Vagina (tissue), 2 donors: ENCODE measurements at regions not wholly inside any gene's neighbourhood (a gene's known extent, or its start where the extent isn't known, plus 50 kb on each side); places are given as distances from the start of the nearest gene placed in this dataset.

Experiments
- DNase-seq, 2 donors: peaks; one replicate each; pipeline ENCODE4 v3.0.0-alpha.2; 2017; ENCODE audit errors: extremely low spot score in 2 of 2
- H3K27ac ChIP-seq: fragments of 200-600 bp; sonication (generic); one replicate; pipeline ENCODE4 v1.5.1; 2019
- H3K27me3 ChIP-seq: fragments of 200-600 bp; sonication (generic); one replicate; pipeline ENCODE4 v1.5.1; 2019
- H3K36me3 ChIP-seq, 2 donors: fragments of 200-600 bp; sonication (generic); one replicate each; pipeline ENCODE4 v1.5.1; 2017 to 2019
- H3K4me1 ChIP-seq: fragments of 200-600 bp; sonication (generic); one replicate; pipeline ENCODE4 v1.5.1; 2019
- H3K4me3 ChIP-seq, 2 donors: fragments of 200-600 bp; sonication (generic); 1 replicate in 1 of 2; 2 replicates in 1 of 2; pipeline ENCODE4 v1.5.1; 2016 to 2019
- H3K9me3 ChIP-seq: fragments of 200-600 bp; sonication (generic); one replicate; pipeline ENCODE4 v1.5.1; 2019
- POLR2A ChIP-seq, 2 donors: fragments of 450-650 bp; IDR thresholded peaks; one replicate each; pipeline ENCODE4 v1.6.1; 2017; ENCODE audit warnings: antibody characterized with exemption in 2 of 2, mild to moderate bottlenecking in 2 of 2, moderate library complexity in 2 of 2
- POLR2AphosphoS5 ChIP-seq, 2 donors: sonication (generic); formaldehyde crosslinking; IDR thresholded peaks; one replicate each; pipeline ENCODE4 v1.9.0; 2017; ENCODE audit warnings: antibody characterized with exemption in 2 of 2, mild to moderate bottlenecking in 2 of 2, low read depth in 1 of 2; ENCODE audit not compliant: insufficient read depth in 1 of 2
- intact Hi-C: fragments of 100-400 bp; cut with DNase I; formaldehyde crosslinking; loops from one replicate; pipeline ENCODE4 v1.15.1; 2023
- TF ChIP-seq, protein P1 (sequence below), 3 experiments: fragments of 450-650 bp in 2 of 3; fragments of 200-600 bp in 1 of 3; sonication (generic) in 1 of 3; IDR thresholded peaks; one replicate each; pipeline ENCODE4 v1.5.1; 2017 to 2019; ENCODE audit warnings: antibody characterized with exemption in 3 of 3, mild to moderate bottlenecking in 2 of 3, moderate library complexity in 2 of 3

GRCh38 chr5:167616043-167616890, 675.2 kb upstream of the WWC1 start:
- no peaks in the 10 kb centered on the region for H3K36me3 ChIP-seq
- DNase-seq: no peak

DNA sequence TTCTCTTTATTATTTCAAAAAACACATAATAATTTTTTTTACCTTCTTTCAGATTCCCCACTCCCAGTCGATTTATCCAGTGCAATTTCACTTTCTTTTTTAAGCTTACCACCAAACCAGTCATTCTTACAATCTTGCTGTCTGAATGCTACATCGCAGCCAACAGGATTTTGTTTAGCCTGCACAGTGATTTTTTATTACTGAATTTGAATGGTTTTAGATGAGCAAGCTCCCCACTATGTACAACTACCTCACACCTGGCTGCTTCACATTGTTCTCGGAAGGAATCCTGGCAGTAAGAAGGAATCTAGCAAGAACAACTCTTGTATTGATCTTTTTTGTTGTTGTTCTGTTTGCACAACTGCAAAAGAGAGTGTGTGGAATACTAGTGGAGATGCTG, 668.1 kb upstream of the WWC1 start:
- TF ChIP-seq, protein P1, sequence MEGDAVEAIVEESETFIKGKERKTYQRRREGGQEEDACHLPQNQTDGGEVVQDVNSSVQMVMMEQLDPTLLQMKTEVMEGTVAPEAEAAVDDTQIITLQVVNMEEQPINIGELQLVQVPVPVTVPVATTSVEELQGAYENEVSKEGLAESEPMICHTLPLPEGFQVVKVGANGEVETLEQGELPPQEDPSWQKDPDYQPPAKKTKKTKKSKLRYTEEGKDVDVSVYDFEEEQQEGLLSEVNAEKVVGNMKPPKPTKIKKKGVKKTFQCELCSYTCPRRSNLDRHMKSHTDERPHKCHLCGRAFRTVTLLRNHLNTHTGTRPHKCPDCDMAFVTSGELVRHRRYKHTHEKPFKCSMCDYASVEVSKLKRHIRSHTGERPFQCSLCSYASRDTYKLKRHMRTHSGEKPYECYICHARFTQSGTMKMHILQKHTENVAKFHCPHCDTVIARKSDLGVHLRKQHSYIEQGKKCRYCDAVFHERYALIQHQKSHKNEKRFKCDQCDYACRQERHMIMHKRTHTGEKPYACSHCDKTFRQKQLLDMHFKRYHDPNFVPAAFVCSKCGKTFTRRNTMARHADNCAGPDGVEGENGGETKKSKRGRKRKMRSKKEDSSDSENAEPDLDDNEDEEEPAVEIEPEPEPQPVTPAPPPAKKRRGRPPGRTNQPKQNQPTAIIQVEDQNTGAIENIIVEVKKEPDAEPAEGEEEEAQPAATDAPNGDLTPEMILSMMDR (IDR thresholded peaks at IDR 0.05): no peak
- no peak for TF ChIP-seq POLR2A (IDR thresholded peaks at IDR 0.05)
- TF ChIP-seq POLR2AphosphoS5 (IDR thresholded peaks at IDR 0.05; ENCODE audit: insufficient read depth in 1 of 2, low read depth in 1 of 2): no peak
- Histone ChIP-seq H3K36me3 (no peaks in the 10 kb centered on the region), H3K4me1 (no peaks in the 10 kb centered on the region), H3K27ac (no peak overlapping the region), H3K4me3 (no peak overlapping the region), H3K9me3 (no peaks in the 10 kb centered on the region), H3K27me3 (peaks cover under 1% of the 10 kb centered on the region)
- no peak for DNase-seq
- intact Hi-C loops: no loop called here

More at GRCh38 chr5:167616043-167616890, 675.2 kb upstream of the WWC1 start:
- intact Hi-C loops: no loop called here
- TF ChIP-seq, protein P1 (IDR thresholded peaks at IDR 0.05): no peak
- TF ChIP-seq POLR2A (IDR thresholded peaks at IDR 0.05): no peak
- TF ChIP-seq POLR2AphosphoS5 (IDR thresholded peaks at IDR 0.05; ENCODE audit: insufficient read depth in 1 of 2, low read depth in 1 of 2): no peak
- no peaks in the 10 kb centered on the region for H3K9me3 ChIP-seq
- no peaks in the 10 kb centered on the region for H3K4me1 ChIP-seq
- H3K4me3 ChIP-seq: no peak overlapping the region
- no peak overlapping the region for H3K27ac ChIP-seq
- peaks cover 3% of the 10 kb centered on the region for H3K27me3 ChIP-seq

DNA sequence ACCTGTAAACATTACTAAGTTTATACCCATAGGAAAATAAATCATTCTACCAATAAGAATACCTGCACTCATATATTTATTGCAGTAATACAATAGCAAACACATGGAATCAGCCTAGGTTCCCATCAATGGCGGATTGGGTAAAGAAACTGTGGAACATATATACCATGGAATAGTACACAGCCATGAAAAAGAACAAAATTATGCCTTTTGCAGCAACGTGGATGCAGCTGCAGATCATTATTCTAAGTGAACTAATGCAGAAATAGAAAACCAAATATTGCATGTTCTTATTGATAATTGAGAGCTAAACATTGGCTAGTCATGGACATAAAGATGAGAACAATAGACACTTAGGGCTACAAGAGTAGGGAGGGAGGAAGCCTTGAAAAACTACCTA, 667.4 kb upstream of the WWC1 start:
- no peak for TF ChIP-seq POLR2A (IDR thresholded peaks at IDR 0.05)
- TF ChIP-seq, protein P1 (IDR thresholded peaks at IDR 0.05): no peak
- TF ChIP-seq POLR2AphosphoS5 (IDR thresholded peaks at IDR 0.05; ENCODE audit: insufficient read depth in 1 of 2, low read depth in 1 of 2): no peak
- Histone ChIP-seq H3K27me3 (no peaks in the 10 kb centered on the region), H3K9me3 (no peaks in the 10 kb centered on the region), H3K4me1 (no peaks in the 10 kb centered on the region), H3K36me3 (no peaks in the 10 kb centered on the region), H3K27ac (no peak overlapping the region), H3K4me3 (no peak overlapping the region)
- no peak for DNase-seq
- intact Hi-C loops: no loop called here

GRCh38 chr5:167626341-167627123, 664.9 kb upstream of the WWC1 start:
- DNase-seq: no peak
- no peaks in the 10 kb centered on the region for H3K36me3 ChIP-seq
- H3K27me3 ChIP-seq: no peaks in the 10 kb centered on the region
- TF ChIP-seq POLR2A (IDR thresholded peaks at IDR 0.05): no peak
- no peak overlapping the region for H3K4me3 ChIP-seq
- no peaks in the 10 kb centered on the region for H3K4me1 ChIP-seq
- H3K9me3 ChIP-seq: no peaks in the 10 kb centered on the region
- H3K27ac ChIP-seq: no peak overlapping the region
- intact Hi-C loops: no loop called here

GRCh38 chr5:167629634-167630033, 661.8 kb upstream of the WWC1 start:
- H3K36me3 ChIP-seq: no peaks in the 10 kb centered on the region
- H3K4me3 ChIP-seq: no peak overlapping the region
- no peak for DNase-seq
- TF ChIP-seq POLR2A (IDR thresholded peaks at IDR 0.05): no peak
- TF ChIP-seq, protein P1 (IDR thresholded peaks at IDR 0.05): no peak
- no peak for TF ChIP-seq POLR2AphosphoS5 (IDR thresholded peaks at IDR 0.05; ENCODE audit: insufficient read depth in 1 of 2, low read depth in 1 of 2)
- no peaks in the 10 kb centered on the region for H3K4me1 ChIP-seq
- H3K27me3 ChIP-seq: no peaks in the 10 kb centered on the region
- intact Hi-C loops: no loop called here
- H3K27ac ChIP-seq: no peak overlapping the region
- no peaks in the 10 kb centered on the region for H3K9me3 ChIP-seq
